ENCODE measurements at regions not wholly inside any gene's neighbourhood (a gene's known extent, or its start where the extent isn't known, plus 50 kb on each side); places are given as distances from the start of the nearest gene placed in this dataset.

DNA sequence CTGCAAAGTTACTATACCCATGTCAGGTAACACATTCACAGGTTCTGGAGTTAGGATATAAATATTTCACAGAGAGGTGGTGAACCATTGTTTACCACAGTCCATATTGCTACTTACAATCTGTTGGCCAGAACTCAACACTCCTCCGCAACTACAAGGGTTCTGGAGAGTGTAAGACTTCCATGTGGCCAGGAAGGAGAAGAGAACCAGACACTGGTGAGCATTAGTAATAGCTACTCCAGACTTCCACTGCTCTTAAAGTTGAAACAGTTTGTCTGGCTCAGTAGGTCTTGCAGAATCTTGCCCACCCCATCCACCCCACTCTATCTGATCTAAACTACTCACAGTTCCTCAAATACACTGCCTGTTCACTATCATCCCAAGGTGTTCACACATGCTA, 369.6 kb downstream of the DUSP6 start:
- no peak for DNase-seq

DNA sequence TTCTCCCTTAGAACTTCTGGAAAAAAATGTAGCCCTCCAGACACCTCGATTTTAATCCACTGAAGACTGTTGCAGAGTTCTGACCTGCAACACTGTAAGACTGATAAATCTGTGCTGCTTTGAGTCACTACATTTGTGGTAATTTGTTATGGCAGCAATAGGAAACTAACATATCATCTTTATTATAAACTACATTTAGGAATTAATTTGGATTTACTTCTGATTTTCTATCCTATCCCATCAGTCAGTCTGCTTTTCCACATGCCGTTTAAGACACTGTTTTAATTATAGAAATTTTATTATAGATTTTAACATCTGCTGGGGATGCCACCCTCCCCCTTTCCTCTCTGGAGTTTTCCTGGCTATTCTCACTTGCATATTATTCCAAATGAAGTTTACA, 375.2 kb downstream of the DUSP6 start:
- no peak for DNase-seq

DNA sequence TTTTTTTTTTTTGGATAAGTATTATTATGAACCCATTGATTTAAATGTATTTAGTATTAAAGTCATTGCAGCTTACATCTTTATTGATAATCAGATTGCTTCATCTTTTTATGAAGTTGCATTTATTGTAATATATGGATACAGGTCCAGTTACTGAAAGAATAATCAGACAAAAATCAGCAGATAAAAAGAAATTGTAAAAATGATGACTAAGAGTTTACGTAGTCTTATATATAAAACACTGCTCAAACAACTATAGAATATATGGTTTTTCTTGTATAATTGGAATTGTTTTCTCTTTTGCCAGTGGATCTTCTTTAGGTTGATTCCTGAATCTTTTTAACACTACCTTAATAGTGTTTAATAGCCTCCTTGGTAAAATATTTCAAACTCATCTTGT, 378.3 kb downstream of the DUSP6 start:
- DNase-seq, result no peak

DNA sequence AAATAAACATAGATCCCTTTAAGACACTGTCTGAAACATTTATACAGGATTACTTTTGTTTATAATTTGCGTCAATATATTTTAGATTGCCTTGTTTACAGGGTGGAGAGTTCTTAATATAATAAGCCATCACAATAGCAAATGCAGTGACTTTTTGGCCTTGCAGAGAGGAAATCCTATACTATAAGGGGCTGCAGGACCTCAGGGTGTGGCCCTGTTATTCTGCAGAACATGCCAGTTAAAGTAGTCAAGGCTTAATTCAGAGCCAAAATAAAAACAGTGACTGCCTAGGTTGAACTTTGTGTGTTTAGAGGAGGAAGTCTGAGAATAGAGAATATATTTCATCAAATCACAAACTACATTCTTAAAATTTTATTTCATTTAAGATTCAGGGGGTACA, 381.6 kb downstream of the DUSP6 start:
- DNase-seq, result no peak

DNA sequence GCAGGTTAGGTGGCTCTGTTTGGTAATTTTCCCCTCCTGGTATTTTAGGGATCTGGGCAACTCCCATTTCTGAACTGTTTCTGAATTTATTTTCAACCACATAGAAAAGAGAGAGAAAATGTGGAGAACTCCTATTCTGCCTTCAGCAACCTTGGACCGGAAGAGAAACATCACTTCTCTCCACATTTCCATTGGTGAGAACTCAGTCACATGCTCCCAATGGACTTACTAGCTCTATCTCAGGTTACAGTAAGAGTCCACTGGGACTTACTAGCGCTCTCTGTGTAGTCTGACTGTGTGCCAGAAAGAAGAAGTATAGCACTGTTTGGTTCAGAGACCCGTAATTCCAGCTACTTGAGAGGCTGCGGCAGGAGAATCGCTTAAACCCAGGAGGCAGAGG, 383.2 kb downstream of the DUSP6 start:
- no peak for DNase-seq

DNA sequence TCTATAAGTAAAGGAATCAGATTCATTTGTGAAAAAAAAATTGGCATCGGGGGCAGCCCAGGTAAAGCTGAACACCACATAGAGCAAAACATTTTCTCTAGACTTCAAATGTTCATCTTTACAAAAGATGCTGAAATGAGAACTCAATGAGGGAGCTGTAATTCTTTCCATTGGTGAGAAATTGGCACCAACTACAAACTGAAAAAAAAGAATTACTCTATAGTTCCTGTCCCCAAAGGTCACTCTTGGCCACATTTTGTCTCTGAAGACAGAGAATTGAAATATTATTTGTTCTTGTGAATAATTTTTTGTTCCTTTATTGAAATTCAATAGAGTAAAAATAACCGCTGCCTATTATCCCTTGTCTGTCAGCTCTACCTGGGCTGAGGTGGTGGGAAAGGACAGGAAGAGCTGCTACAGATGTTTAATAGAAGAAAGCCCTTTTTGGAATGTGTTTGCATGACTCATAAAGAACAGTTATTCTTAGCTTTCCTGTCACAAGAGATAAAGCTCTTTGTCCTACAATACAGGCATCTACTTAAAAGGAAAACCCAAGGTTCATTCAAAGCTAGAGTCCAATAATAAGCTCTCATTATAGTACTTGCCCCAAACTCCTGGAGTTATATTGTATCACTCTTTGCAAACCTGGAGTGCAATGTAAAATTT, 380.1 kb upstream of the KITLG start:
- DNase-seq, result no peak

DNA sequence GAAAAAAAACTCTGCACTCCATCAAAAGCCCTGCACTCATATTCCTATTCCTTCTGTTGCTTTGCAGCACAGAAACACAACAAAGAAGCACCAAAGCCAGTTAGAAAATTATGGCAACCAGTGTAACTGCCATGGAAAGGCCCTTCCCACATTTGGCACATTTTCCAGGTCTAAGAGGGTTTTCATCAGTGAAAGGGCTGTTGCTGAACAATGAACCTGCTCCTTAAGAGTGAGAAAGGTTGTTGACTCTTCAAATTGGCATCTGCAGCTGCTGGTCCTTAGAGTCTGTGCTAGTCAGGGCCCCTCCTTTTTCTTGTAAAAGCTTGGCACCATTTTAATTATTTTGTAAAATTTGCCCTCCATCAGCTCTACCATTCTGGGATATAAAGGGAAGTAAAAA, 378.7 kb upstream of the KITLG start:
- DNase-seq, result no peak

DNA sequence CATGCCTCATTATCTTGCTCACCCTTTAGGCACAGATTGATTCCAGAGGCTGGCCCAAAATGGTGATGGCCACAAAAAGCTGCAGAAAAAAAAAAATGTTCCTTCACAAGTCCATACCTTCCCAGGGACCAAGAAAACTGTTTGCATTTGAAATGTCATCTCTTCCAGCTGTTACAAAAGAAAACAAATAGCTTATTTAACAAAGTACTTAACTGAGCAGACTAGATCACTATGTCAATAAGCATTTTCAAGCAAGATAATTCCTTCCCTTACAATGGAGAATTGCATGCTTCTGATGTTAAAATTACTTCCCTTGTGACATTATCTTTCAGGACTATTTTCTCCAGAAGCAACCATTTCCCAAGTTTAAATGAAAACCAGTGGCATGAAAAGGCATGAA, 377.9 kb upstream of the KITLG start:
- DNase-seq, result no peak

DNA sequence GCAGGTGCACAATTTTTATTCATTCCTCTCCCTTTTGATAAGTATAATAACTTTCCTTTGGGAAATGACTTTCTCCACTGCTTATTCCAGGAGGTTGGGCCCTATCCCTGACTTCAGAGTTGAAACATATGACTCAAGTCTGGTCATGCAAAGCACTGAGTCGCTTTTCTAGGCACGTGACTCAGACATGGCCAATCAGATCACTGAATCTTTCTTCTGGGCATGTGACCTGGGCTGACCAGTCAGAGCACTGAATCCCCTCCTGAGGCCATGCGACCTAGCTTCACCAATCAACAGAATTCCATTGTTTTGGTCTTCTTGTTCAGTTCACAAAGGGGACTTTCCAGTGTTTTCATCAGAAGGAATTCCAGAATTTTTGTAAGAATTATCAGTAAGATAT, 377.1 kb upstream of the KITLG start:
- DNase-seq, result no peak

DNA sequence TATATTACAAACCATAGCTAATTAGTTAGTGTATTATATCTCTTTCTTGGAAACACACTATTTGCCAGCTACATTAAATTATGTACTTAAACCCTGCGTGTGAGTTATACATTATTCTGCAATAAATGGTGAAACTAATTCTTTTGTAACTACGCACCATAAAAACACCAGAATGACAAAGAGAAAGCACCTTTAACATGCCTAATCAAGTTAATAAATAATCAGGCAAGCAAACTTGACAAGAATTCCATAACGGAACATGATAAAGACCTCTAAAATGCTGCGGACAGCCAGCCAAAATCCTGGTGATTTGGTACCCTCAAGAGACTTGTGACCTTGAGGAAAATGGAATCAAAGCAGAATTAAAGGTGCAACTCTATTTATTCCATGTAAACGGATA, 375.3 kb upstream of the KITLG start:
- no peak for DNase-seq

DNA sequence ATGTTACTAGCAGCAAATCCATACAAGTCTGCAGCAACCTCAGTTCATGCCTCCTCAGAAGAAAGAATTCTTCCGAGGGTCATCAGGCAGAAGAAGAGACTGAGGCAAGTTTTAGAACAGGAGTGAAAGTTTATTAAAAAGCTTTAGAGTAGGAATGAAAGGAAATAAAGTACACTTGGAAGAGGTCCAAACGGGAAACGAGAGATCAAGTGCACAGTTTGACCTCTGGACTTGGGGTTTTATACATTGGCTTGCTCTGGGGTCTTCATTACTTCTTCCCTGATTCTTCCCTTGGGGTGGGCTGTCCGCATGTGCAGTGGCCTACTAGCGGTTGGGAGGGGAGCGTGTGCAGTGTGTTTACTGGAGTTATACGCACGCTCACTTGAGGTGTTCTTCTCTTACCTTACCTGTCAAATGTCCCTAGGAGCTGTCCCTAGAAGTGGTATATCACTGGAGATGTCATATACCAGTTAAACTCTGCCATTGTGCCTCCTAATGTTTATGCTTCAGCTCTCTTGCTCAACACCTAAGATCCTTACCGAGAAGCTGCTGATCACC, 372.8 kb upstream of the KITLG start:
- DNase-seq, result no peak

DNA sequence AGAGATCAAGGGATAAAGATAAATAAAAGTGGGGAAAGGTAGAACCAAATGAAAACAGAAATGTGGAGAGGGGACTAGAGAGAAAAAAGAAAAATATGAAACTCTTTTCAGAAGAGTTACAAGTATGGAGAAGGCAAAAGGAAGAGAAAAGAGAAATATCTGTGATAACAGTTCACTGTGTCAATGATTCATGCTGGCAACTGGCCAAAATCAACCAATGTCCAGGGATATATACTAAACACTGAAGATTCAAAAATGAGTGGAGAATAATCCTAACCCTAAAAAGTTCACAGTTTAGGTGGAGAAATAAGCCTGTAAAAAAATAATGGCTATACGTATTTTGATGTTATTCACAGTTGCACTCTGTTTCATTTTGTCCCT, 372.3 kb upstream of the KITLG start:
- DNase-seq, result no peak

DNA sequence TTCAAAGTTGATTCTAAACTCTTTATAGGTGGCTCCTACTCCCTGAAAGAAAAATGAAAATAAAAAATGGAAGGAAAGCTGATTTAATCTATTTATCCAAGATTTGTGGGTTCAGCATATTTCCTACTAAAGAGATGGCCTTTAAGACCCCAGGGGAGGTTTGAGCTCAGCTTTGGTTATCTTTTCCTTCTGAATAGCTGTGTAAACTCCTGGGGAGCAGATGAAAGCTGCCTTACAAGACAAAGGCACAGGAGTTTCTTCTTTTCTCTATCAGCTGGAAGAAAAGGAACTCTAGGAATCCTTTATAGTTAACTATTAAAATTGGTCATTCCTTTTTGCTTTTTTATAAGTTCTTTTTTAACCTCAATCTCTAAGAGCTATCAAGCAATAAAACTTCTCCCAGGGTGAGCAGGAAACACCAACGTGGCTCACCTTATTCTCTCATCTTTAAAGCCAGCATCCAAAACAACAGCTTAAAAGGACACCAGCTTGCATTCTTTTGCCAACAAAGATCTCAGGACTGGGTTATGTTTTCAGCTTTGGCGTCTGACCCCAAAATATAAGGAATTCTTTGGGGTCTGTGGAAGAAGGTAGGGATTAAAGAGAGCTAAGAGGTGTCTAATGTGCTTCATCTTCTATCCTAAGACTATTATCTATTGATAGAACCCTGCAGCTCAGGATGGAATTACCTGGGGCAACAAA, 371.7 kb upstream of the KITLG start:
- DNase-seq, result no peak

DNA sequence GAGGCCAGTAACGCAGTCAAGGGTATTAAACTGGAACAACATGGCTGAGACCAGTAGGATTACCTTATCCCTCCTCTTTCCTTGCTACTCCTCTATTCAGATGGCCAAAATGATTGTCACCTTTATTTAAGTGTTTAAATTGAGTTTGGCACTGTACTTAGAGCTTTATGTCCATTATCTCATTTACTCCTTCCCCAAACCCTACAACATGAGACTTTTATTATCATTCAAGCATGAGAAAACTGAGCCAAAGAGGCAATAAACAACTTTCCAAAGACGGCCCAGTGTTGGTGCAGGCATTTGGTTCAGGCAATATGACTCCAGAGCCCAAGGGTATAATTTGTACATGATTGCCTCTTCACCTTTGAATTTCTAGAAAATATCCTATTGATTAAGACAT, 370.9 kb upstream of the KITLG start:
- DNase-seq, result no peak

DNA sequence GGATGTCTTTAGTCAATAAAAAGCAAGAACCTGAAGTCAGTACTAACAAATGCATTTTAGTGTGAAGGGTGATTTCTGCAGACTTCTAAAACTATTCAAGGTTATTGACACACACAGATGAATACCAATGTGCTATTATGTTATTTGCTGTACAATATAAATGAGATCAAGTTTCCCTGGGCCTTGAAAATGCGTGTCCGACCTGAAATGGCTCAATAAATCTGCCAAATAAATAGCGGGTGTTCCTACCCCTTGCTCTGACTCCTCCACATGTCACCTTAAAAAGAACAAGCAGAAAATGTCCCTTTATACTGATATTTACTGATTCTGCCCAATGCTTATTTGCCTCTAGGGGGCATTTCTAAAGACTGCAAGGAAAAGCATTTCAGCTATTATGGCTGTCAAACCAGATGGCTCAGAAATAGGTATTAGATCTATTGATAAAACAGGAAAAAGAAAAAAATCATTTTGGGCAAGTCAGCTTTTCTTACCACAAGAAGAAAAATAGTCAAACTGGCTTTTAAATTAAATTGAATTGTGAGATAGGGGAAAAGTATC, 367.3 kb upstream of the KITLG start:
- DNase-seq, result no peak

DNA sequence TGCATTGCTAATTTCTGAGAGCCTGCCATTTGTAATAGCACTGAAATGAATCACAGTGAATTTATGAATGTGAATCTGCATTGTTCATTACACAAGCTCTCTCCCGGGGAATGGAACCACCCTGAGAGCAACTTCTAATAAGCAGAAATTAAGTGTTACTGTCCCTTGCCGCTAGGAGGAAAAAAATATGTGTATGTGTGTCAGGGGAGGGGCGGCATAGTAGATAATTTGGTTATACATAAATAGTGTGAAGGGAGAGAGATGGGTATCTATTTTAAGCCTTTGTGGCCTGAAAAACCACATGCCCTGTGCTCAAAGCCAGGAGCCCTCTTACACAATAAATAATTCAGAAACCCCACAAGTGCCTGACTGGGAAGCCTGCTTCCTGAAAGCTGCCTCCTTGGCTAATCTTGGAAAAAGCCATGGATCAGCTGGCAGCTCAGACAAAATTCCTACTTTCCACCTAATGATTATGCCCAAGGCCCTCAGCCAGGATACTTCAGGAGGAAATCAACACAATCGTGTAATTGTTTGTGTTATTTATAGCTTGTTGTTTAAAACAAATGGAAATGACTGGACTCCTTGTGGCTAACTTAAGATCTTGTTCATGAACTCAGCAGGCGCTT, 366.2 kb upstream of the KITLG start:
- DNase-seq, result no peak

DNA sequence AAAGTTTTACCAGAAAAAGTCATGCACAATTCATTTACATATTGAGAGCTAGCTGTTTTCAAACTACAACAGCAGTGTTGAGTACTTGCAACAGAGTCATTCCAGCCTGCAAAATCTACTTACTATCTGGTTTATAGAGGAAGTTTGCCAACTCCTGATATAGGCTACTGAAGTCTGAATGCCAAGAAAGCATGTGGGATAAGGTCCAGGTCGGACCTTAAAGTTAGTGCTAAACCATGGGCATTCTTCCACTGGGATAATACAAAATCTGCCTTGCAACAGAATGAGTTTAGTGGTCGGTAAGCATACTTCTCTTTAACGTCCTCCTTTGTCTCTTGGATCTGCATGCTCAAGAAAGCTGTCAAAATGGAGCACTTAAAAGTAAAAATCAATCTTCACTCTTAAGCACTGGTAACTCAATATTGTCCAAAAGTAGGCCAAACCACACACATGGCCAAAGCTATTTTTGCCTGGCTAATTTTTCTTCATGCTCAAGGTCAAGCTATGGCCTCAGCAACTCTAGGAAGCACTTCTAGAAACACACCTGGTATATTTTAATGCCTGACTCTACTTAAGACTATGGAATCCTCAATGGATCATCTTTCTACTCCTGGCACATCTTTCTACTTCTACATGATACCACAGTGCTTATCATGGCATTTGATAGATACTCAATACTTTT, 364.9 kb upstream of the KITLG start:
- DNase-seq, result no peak

DNA sequence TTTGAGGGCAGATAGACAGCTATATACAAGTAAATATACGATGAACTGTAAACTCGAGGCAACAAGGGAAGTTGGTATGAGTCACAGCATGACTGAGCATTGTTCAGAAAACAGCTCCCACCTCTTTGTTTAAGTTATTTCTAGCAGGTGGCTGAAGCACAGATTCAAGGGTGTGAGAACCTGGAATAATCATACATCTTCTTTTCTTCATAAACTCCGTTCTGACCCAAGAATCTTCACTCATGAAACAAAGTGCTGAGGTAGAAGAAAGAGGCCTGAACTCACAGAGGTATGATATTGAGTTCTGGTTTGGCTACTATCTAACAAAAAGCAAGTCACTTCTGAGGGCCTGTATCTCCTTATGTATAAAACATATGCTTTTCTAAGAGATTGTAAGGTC, 364.1 kb upstream of the KITLG start:
- no peak for DNase-seq

DNA sequence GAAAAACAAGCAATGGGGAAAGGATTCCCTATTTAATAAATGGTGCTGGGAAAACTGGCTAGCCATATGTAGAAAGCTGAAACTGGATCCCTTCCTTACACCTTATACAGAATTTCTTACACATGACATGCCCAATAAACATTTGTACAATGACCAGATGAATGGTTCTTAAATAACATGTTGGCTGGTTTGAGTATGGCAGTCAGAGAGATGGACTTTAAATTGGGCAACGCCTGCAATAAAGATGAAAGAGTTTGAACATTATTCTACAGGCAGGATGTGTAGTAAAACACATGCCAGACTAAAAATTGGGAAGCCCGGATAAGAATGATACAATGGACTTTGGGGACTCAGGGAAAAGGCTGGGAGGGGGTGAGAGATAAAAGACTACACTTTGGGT, 360.6 kb upstream of the KITLG start:
- DNase-seq, result no peak

DNA sequence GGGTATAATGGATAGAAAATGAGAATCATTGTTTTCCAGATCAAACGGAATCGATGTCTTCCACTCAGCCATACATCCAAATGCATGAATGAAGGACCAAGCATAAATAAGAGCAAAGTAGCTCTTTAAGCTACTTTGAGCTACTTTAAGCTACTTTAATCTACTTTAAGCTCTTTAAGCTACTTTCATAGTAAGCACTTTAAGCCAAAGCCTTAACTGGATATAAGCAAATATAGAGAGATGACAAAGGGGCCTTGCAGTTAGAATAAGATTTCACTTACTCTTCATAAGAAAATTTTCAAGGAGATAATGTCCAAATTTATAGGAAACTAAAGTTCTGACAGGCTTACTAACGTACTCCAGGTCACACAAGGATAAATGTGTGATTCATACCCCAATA, 355.6 kb upstream of the KITLG start:
- no peak for DNase-seq

DNA sequence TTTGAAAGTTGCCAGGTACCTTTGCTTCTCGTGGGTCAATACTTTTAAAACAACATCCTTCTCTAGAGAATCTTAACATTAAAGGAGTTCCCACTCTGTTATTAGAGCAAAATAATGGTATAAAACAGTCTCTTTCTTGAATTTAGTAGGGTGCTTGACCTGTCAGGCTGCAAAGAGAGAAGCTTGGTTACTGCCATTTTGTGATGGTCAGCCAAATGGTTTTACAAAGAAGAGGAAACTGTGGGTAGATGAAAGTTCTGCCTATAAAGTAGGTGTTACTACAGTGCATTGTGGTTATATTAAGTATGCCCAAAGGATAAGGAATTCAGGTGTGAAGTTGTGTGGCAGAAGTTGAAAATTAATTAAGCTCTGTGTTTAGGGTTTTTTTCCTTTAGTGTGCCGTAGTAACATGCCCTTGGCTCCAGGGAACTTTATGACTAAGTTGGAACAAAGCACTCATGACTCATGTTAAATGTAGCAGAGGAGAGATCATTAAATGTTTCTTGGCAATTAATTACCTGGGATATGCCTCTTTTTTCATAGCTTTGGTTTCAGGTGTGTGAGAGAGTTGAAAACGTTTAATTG, 354.0 kb upstream of the KITLG start:
- no peak for DNase-seq

DNA sequence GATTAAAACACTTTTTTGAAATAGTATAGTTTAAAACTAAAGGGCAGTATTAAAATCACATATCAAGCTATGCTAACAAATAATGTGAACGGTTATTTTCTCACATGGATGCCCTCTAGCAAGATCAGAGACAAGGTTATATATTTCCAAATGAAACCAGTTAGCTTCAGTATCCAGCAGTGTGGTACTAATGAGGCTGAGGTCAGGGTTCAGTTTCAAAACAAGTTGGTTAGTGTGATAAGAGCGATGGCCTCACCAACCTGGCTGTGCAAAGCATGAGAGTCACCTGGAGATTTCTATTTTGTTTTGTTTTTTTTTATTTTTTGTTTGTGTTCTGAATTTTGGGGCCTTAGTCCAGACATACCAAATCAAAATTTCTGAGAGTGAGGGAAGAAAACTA, 352.2 kb upstream of the KITLG start:
- no peak for DNase-seq

DNA sequence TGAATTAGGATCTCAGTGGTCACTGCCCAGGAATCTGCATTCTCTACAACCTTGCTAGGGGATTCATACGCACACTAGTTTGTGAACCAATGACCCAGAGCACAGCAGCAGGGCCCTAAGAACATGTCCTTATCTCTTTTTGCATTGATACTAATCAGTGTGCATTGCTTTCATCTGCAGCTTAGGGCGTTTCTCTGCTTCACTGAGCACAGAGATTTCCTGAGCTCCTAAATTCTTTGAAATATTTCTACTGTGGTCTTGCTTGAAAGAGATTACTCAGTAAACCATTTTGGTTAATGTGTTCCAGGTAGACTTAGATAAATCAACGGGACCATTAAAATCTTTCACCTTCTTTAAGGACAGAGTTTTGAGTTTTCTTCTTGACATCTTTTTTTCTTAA, 351.3 kb upstream of the KITLG start:
- no peak for DNase-seq

Data from retina (tissue), 1 donor.